Neural cell (in vitro differentiated cells): ENCODE measurements at regions not wholly inside any gene's neighbourhood (a gene's known extent, or its start where the extent isn't known, plus 50 kb on each side); places are given as distances from the start of the nearest gene placed in this dataset.
A peak's percentile ranks its signal among the peaks of the same experiment; 100 is the strongest.

Source experiments
- H2AFZ ChIP-seq: fragments of 200-600, 300-800 bp; sonication (generic), shearing (Covaris generic); 2 replicates; pipeline ENCODE4 v1.6.0; 2014; ENCODE audit warnings: low read depth, mild to moderate bottlenecking, antibody characterized with exemption, low read length, moderate library complexity
- H3F3A ChIP-seq: fragments of 200-600 bp; shearing (Covaris generic); 2 replicates; pipeline ENCODE4 v1.6.1; 2016; ENCODE audit warnings: mild to moderate bottlenecking, moderate library complexity, mixed read lengths, antibody characterized with exemption, low read length; ENCODE audit not compliant: insufficient read depth, poor library complexity, severe bottlenecking
- H3K27ac ChIP-seq: fragments of 200-600, 300-800 bp; sonication (generic), shearing (Covaris generic); 2 replicates; pipeline ENCODE4 v1.5.1; 2014; ENCODE audit warnings: mild to moderate bottlenecking, low read length, moderate library complexity
- H3K27me3 ChIP-seq: fragments of 300-800, 200-600 bp; sonication (generic), shearing (Covaris generic); 2 replicates; pipeline ENCODE4 v1.6.0; 2014; ENCODE audit warnings: mild to moderate bottlenecking, low read depth, low read length, moderate library complexity; ENCODE audit not compliant: insufficient read depth
- H3K36me3 ChIP-seq: fragments of 300-800, 200-600 bp; sonication (generic), shearing (Covaris generic); 2 replicates; pipeline ENCODE4 v1.5.1; 2014; ENCODE audit warnings: mild to moderate bottlenecking, antibody characterized with exemption, low read length, moderate library complexity; ENCODE audit not compliant: insufficient read depth
- H3K4me2 ChIP-seq: fragments of 300-800, 200-600 bp; sonication (generic), shearing (Covaris generic); 2 replicates; pipeline ENCODE4 v1.6.0; 2014; ENCODE audit warnings: mild to moderate bottlenecking, low read length
- H3K4me3 ChIP-seq: fragments of 300-800, 200-600 bp; sonication (generic), shearing (Covaris generic); 2 replicates; pipeline ENCODE4 v1.5.1; 2014; ENCODE audit warnings: mild to moderate bottlenecking, low read length, moderate library complexity
- H3K79me2 ChIP-seq: fragments of 200-600 bp; shearing (Covaris generic); replicated peaks from 2 replicates; pipeline ENCODE4 v1.6.0; 2014; ENCODE audit warnings: mild to moderate bottlenecking, low read length, moderate library complexity; ENCODE audit not compliant: insufficient read depth
- H3K9ac ChIP-seq: fragments of 300-800, 200-600 bp; sonication (generic), shearing (Covaris generic); 2 replicates; pipeline ENCODE4 v1.6.1; 2016; ENCODE audit warnings: mild to moderate bottlenecking, low read length, mixed read lengths
- H3K9me2 ChIP-seq: fragments of 200-600 bp; shearing (Covaris generic); 2 replicates; pipeline ENCODE4 v1.6.1; 2016; ENCODE audit warnings: mild to moderate bottlenecking, low read length, mixed read lengths; ENCODE audit not compliant: insufficient read depth
- H3K9me3 ChIP-seq: fragments of 200-600, 300-800 bp; sonication (generic), shearing (Covaris generic); 2 replicates; pipeline ENCODE4 v1.6.1; 2016; ENCODE audit warnings: mild to moderate bottlenecking, mixed run types, low read length, moderate library complexity, mixed read lengths
- H4K20me1 ChIP-seq: fragments of 200-600 bp; shearing (Covaris generic); 2 replicates; pipeline ENCODE4 v1.6.1; 2016; ENCODE audit warnings: mild to moderate bottlenecking, mixed run types; ENCODE audit not compliant: insufficient read depth
- CTCF ChIP-seq: fragments of 450-650 bp; IDR thresholded peaks from 2 replicates; pipeline ENCODE4 v1.5.1; 2014; ENCODE audit warnings: antibody characterized with exemption, mild to moderate bottlenecking, moderate library complexity; ENCODE audit not compliant: poor library complexity, severe bottlenecking
- EP300 ChIP-seq: fragments of 450-650 bp; conservative IDR thresholded peaks from 2 replicates; pipeline ENCODE4 v1.6.1; 2014; ENCODE audit warnings: antibody characterized with exemption, mild to moderate bottlenecking, moderate library complexity; ENCODE audit not compliant: poor library complexity, severe bottlenecking
- EZH2 ChIP-seq: fragments of 200-600, 300-800 bp; shearing (Covaris generic), sonication (generic); IDR thresholded peaks from 2 replicates; pipeline ENCODE4 v1.6.1; 2014; ENCODE audit warnings: antibody characterized with exemption, low read length, borderline replicate concordance, mild to moderate bottlenecking; ENCODE audit not compliant: insufficient read depth, poor library complexity, severe bottlenecking
- MXI1 ChIP-seq: fragments of 450-650 bp; conservative IDR thresholded peaks from 2 replicates; pipeline ENCODE4 v1.6.1; 2014; ENCODE audit warnings: antibody characterized with exemption, mild to moderate bottlenecking; ENCODE audit not compliant: poor library complexity, severe bottlenecking
- POLR2AphosphoS5 ChIP-seq: IDR thresholded peaks from 2 replicates; pipeline ENCODE4 v1.6.1; 2012
- RAD21 ChIP-seq: fragments of 450-650 bp; conservative IDR thresholded peaks from 2 replicates; pipeline ENCODE4 v1.6.1; 2014; ENCODE audit warnings: antibody characterized with exemption, mild to moderate bottlenecking, moderate library complexity
- REST ChIP-seq: IDR thresholded peaks from 2 replicates; pipeline ENCODE4 v1.6.1; 2012; ENCODE audit warnings: borderline replicate concordance
- SMC3 ChIP-seq: fragments of 450-650 bp; conservative IDR thresholded peaks from 2 replicates; pipeline ENCODE4 v1.6.1; 2014; ENCODE audit warnings: antibody characterized with exemption, mild to moderate bottlenecking, moderate library complexity; ENCODE audit not compliant: poor library complexity
- TAF1 ChIP-seq: IDR thresholded peaks from 2 replicates; pipeline ENCODE4 v1.6.1; 2012; ENCODE audit warnings: low read depth

GRCh38 chr11:94680426-94680825 lies 87.7 kb upstream of the AMOTL1 start:
- Histone ChIP-seq H3K9me3 (no peaks in the 10 kb centered on the region), H3F3A (no peaks in the 10 kb centered on the region), H3K4me2 (no peak overlapping the region), H3K9me2 (no peaks in the 10 kb centered on the region), H3K36me3 (no peaks in the 10 kb centered on the region), H3K79me2 (no peaks in the 10 kb centered on the region), H3K27me3 (no peaks in the 10 kb centered on the region), H3K4me3 (no peak overlapping the region), H2AFZ (no peak overlapping the region), H4K20me1 (no peaks in the 10 kb centered on the region), H3K27ac (no peak overlapping the region), H3K9ac (no peak overlapping the region)
- TF ChIP-seq EZH2: no peak
- TF ChIP-seq MXI1: no peak
- no peak for TF ChIP-seq CTCF
- no peak for TF ChIP-seq TAF1
- no peak for TF ChIP-seq POLR2AphosphoS5
- no peak for TF ChIP-seq SMC3
- TF ChIP-seq REST: no peak
- no peak for TF ChIP-seq EP300
- TF ChIP-seq RAD21: no peak

- H3K79me2 ChIP-seq: no peaks in the 10 kb centered on the region
- H4K20me1 ChIP-seq: no peaks in the 10 kb centered on the region
- no peaks in the 10 kb centered on the region for H3K9me3 ChIP-seq
- H2AFZ ChIP-seq: no peak overlapping the region
- TF ChIP-seq POLR2AphosphoS5 (peak; percentile 84), SMC3 (no peak), EP300 (peak; percentile 77), TAF1 (no peak), REST (no peak)
- H3K4me3 ChIP-seq: no peak overlapping the region
- no peak overlapping the region for H3K27ac ChIP-seq
- H3K36me3 ChIP-seq: no peaks in the 10 kb centered on the region
- no peak overlapping the region for H3K4me2 ChIP-seq
- H3K9ac ChIP-seq: no peak overlapping the region
- H3K9me2 ChIP-seq: no peaks in the 10 kb centered on the region
- H3F3A ChIP-seq: no peaks in the 10 kb centered on the region
- H3K27me3 ChIP-seq: no peaks in the 10 kb centered on the region
These were observed 87.0 kb upstream of the AMOTL1 start for GRCh38 chr11:94681140-94681539.
